ENCODE measurements at regions not wholly inside any gene's neighbourhood (a gene's known extent, or its start where the extent isn't known, plus 50 kb on each side); places are given as distances from the start of the nearest gene placed in this dataset.
"Not testable (repeated sequence)": the region's sequence is repeated elsewhere in the genome, so short reads cannot be mapped to it uniquely, and the experiment has no call there.

DNA sequence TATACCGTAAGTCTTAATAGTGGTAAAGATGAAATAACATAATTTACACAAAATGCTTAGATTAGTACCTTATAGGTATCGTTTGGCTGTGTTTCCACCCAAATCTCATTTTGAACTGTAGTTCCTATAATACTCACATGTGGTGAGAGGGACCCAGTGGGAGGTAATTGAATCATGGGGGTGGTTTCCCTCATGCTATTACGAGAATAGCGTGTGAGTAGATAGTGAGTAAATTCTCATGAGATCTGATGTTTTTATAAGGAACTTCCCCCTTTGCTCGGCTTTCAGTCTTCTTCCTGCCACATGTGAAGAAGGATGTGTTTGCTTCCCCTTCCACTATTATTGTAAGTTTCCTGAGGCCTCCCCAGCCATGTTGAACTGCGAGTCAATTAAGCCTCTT is 426.3 kb upstream of the POT1 start:
- no peak for DNase-seq

DNA sequence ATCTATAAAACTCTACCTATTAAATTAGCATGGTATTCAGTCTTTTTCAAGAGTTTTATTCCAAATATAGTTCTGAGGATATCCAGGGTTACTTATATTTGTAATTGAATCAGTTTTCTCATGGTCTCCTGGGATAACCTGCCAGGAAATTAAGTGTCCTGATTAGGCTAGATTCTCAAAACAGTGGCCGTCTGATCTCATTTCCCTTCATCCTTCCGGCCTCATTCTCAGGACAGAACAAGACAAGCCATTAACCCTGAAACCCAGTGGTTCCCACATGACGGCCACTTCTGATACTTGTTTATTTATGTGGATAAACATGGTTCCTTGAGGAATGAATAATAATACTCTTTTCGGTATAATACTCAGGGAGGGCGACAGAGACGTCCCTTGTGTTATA is 417.6 kb upstream of the POT1 start:
- no peak for DNase-seq

DNA sequence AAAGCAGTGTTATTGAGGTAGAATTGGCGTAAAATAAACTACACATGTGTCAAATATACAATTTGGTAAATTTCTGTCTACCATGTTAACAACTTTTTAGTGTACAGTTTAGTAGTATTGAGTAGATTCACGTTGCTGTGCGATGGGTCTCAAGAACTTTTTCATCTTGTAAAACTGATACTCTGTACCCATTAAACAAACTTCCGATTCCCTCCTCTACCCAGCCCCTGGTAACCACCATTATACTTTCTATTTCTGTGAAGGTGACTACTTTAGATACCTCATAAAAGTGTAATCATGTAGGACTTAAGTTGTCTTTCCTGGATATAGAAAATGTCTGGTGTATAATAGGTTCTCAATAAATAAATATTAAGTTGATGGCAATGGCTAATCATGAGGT is 408.5 kb upstream of the POT1 start:
- DNase-seq, result no peak

DNA sequence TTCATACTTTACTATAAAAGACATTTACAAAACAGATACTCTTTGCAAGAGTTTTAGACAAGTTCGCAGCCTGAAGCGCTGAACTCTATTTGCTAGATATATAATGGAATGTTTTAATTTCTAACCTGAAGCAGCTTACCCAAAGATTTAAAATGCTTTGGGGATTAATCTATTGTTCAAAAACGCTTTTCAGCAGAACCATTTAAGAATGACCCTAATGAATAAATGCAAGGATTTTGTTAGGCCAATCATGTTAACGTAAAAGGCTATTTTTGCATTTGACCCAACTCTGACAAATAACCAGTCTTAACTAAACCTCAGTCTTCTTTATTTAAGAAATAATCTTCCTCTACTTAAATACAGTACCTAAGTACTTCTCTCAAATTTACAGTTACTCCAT is 406.7 kb upstream of the POT1 start:
- no peak for DNase-seq

DNA sequence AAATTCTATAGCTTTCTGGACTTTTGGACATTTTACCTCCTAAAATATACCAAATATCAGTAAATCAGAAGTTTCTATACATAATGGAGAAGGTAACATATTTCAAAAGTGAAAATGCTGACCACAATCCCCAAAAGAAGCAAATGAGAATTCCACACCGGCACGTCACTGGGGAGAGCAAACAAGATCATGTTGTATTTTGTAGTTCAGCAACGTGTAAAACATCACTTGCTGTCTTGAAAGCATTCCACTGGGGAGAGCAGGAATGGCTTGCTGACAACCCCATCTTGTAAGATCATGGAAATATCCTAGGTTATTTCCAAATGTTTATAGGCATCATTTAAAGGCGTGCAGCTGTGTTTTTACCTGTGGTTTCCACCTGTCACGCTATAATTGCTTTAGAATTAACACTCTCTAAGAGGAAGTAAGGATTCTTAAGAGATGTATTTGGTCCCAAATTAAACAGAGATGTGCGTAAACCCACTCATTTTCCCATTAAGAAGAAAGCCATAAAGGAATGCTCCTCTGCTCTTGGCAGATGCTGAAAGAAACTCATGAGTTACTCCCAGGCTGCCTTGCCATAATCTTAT is 397.1 kb upstream of the POT1 start:
- no peak for DNase-seq

DNA sequence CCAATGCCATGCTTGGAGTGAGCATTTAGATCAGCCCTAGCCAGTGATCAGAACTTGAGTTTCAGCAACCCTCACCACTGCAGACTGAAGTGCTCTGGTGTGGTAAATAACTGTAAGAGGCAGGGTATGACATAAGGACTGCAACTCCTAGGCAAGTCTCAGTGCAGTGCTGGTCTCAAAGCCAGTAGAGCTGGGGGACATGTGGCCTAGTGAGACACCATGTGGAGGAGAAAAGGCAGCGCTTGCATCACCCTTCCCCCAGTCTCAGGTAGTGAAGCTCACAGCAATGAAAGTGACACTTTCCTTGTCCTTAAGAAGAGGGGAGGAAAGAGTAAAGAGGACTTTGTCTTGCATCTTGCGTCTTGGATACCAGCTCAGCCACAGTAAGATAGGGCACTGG is 386.8 kb upstream of the POT1 start:
- no peak for DNase-seq

DNA sequence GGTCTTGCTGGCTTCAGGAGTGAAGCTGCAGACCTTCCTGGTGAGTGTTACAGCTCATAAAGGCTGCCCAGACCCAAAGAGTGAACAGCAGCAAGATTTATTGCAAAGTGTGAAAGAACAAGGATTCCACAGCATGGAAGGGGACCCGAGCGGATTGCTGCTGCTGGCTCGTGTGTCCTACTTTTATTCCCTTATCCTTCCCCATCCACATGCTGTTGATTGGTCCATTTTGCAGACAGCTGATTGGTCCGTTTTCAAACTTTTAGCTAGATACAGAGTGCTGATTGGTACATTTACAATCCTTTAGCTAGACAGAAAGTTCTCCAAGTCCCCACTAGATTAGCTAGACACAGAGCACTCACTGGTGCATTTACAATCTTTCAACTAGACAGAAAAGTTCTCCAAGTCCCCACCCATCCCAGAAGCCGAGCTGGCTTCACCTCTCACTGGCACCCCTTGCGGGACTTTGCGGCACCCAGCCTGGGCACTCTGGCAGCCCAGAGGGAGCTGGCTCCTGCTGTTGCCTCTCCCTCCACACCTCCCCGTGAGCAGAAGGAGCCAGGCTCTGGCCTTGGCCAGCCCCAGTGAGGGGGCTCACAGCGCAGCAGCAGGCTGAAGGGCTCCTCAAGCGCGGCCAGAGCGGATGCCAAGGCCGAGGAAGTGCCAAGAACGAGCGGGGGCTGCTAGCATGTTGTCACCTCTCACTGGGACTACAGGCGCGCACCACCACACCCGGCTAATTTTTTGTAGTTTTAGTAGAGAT is 369.6 kb upstream of the POT1 start:
- no peak for DNase-seq

DNA sequence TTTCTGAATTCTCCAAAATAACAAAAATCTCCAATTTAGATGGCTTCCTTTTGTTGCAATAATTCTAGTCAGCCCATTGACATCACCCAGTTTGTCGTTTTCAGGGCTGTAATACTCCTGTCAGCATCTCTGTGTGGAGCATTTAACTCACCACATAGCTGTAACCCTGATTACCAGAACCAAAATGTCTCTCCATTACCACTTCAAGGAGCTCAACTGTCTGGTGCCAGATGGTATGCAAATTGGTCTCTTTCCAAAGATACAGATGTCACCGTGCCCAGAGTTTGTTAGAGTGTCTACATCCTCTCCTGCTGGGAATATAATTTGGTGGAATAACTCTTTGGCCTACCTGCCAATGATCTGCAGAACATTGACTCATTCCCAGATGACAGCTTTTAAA is 350.3 kb upstream of the POT1 start:
- DNase-seq, result no peak

DNA sequence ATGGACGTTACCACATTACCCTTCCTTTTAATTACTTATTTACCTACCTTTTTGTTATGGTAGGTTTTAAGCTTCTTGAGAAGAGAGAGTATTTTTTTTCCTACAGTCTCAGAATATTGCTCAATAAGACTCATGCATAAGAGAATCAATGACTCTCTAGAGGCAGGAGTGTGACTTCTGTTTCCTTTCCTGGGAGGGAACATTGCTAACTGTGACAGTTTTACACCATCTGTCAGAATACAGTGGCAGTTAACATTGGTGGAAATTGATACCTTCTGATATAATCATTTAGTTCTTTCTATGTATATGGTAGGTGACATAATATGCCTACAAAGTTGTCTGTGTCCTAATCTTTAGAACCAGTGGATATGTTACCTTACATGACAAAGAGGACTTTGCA is 348.7 kb upstream of the POT1 start:
- no peak for DNase-seq

DNA sequence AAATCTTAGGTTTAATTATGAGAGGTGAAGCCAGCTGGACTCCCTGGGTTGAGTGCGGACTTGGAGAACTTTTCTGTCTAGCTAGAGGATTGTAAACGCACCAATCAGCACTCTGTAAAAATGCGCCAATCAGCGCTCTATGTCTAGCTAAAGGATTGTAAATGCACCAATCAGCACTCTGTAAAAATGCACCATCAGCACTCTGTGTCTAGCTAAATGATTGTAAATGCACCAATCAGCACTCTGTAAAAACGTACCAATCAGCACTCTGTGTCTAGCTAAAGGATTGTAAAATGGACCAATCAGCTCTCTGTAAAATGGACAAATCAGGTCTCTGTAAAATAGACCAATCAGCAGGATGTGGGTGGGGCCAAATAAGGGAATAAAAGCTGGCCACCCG is 345.1 kb upstream of the POT1 start:
- not testable (repeated sequence) for DNase-seq

DNA sequence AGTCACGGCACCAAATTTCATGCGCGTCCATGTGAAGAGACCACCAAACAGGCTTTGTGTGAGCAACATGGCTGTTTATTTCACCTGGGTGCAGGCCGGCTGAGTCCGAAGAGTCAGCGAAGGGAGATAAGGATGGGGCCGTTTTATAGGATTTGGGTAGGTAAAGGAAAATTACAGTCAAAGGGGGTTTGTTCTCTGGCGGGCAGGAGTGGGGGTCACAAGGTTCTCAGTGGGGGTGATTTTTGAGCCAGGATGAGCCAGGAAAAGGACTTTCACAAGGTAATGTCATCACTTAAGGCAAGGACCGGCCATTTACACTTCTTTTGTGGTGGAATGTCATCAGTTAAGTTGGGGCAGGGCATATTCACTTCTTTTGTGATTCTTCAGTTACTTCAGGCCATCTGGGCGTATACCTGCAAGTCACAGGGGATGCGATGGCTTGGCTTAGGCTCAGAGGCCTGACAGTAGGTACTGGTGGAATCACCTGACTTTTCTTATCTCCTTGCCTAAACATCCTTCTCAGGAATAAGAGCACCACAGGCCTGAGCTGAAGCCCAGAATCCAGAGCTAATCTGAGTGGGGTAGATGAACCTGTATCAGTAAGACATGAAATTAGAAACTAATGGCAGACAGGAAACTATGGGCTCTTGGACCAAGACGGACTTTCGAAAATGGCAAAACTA is 334.7 kb upstream of the POT1 start:
- DNase-seq, result not testable (repeated sequence)

DNA sequence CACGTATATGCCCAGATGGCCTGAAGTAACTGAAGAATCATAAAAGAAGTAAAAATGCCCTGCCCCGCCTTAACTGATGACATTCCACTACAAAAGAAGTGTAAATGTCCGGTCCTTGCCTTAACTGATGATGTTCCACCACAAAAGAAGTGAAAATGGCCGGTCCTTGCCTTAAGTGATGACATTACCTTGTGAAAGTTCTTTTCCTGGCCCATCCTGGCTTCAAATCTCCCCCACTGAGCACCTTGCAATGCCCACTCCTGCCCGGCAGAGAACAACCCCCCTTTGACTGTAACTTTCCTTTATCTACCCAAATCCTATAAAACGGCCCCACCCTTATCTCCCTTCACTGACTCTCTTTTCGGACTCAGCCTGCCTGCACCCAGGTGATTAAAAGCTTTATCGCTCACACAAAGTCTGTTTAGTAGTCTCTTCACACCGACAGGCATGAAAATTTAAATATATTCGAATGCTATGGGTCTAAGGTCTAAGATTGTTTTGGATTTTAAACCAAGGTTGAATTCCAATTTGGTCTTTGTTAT is 329.3 kb upstream of the POT1 start:
- DNase-seq, result not testable (repeated sequence)

DNA sequence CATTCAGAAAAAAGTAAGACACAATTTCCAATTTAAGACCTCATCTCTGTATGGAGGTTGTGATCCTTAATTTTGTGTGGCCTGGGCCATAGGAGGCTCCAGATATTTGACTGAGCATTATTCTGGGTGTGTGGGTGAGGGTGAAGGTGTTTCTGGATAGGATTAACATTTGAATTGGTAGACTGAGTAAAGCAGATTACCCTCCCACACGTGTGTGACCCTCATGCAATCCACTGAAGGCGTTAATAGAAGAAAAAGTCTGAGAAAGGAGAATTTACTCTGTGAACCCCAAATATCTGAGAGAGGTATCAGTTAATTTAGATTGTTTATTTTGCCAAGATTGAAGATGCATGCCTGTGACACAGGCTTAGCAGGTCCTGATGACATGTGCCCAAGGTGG is 328.0 kb upstream of the POT1 start:
- no peak for DNase-seq

DNA sequence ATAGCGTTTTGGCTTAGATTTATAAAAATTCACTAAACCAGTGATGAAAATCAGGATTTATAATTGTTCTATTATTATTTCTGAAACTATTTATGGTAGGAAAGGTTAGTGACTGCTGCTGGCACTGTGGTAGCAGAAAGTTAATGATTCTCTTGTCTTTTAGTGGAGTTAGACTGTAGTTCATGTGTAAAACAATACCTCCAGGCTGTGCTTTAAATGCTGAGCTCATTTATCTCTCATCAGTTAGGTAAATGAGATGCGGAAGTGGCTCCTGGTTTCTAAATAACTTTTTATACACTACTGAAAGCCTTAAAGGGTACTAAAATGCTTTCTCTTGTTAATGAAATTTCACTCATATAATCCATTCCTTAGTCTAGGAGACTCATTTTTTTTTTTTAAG is 326.8 kb upstream of the POT1 start:
- no peak for DNase-seq

DNA sequence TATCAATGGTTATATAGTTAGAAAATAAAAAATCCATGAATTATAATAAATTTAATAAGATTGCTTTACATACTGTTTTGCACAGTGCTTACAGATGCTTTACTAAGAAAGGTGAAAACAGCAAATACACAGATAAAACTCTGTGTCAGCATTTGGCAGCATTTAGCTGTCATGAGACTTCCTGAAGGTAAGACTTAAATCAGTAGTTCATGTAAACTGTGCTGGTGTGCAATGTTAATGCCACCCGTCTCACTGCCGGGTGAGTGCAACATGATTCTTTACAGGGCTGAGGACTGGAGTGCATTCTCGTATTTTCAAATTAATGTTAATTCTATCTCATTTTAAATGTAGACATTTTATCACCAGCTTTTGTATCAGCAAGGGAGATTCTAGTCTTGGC is 326.2 kb upstream of the POT1 start:
- no peak for DNase-seq

DNA sequence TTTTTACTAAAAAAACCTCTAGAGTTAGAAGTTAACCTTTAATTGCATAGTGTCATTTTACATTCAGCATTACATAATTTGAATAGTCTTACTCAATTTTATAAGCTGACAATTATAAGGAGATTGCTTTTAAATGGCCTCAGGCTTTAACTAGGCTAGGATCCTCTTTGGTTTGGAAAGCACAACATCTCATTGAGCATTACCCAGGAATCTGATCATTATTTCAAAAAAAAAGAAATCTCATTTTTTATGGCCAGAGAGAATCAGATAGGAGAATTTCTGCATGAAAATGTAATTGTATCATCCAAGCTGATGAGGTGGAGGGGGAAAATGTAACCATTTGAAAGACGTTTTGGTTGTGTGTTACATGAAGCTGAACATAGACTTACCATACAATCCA is 324.9 kb upstream of the POT1 start:
- no peak for DNase-seq

DNA sequence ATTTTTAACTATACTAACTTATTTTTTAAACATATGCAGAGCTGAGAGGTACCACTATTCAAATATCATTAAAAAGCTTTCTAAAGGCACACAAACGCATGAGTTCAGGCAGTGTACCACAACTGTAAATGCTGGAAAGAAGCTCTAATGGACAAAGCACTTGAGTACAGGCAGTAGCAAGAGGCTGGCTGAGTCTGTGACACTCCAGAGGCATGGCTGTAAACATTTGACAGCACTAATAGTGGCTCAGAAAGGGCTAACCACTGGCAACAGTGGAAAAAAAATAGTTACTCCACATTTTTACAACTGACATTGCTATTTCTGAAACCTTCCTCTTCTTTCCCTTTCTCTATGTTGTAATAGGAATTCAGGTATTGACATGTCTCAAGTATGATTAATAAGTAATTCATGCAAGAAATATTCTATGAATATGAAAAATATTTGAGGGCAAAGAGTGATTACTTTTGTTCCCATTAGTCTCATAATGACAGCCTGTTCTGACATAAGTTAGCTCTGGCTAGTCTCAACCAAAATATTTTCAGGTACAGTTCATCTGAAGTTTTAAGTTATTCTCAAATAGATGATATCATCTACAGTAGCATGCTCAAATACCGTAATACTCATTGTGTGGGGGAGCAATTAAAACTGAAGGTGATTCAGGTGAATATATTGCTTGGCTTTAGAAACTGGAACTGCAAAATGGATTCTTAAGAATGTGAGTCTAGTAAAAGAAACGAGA is 324.0 kb upstream of the POT1 start:
- DNase-seq, result no peak

DNA sequence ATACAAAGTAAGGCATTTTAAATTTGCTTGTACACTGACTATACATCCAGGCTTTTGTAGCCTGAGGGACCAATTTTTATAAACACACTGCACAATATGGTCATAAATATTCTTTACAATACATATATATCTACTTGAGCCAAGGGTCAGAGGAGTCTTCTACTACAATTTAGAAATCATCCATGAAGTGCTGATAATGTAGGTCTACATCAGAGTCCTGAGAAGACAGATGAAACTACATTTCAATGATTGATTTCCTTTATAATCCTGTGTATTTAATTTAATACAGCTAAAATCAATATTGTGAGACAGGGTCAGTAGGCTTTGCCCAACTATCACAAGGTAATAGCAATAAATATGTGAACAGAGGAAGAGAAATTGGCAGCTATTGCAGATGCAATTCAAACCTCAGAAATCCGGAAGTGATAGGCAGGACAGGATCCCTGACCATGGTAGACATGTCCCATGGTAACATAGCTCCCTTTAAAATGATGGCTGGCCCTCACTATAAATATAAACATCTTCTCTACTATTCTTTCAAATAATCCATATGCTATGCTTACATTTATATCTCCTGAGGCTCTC is 318.0 kb upstream of the POT1 start:
- DNase-seq, result no peak

DNA sequence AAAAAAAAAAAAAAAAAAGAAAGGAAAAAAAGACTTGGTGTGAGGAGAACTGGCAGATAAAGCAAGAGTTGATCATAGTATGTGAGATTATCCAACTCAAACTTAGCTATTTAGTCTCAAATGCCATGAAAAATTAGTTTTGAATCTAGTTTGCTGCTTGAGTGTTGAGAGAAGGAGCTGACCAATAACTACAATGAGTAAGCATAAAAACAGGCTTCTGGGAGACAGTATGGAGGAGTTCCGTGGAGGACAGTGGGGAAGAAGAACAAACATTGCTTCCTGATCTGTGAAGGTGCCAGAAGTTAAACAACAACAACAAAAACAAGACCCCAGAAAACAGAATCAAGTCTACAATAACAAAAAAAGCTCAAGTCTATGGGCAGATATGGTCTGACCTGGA is 317.1 kb upstream of the POT1 start:
- no peak for DNase-seq

DNA sequence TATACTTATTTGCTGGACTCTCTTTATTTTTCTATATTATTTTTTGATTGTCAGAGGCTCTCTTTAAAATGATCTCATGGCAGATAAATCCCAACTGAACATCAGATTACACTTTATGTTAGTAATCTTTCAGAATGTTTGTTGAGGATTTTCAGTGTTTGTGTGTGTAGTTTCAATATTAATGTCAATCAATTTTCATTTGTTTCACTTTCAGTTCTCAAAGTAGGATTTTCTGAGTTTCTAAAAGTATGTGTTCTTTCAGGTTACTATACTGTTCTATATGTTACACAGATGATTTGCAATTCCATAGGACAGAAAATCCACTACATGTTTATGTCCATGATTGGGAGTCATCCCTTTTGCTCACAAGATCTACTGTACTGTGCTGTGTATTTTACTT is 311.9 kb upstream of the POT1 start:
- no peak for DNase-seq

DNA sequence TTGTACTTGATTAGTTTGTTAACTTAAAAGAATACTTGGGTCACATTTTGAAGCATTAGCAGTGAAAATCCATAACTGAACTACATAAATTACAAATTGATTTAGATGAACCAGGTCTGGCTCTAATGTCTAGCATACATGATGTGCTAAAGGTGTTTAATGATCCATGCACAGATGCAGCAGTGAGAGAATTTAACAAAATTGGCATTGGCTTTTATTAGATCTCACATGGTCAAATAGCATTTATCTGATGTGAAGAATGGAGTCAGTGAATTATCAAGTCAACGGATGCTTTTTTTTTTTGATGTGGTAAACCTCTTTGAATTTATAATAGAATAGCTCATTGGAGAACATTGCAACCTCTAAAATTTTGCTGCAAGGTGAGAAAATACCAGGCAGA is 293.0 kb upstream of the POT1 start:
- no peak for DNase-seq

DNA sequence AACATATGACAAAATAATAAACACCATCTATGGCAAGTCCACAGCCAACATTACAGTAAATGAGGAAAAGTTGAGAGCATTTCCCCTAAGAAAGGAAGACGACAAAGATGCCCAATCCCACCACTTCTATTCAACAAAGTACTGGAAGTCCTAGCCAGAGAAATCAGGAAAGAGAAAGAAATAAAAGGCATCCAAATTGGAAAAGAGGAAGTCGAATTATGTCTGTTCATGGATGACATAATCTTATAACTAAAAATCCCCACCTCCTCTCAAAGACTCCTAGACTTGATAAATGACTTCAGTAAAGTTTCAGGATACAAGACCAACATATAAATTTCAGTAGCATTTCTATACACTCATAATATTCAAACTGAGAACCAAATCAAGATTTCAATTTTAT is 288.5 kb upstream of the POT1 start:
- DNase-seq, result no peak

DNA sequence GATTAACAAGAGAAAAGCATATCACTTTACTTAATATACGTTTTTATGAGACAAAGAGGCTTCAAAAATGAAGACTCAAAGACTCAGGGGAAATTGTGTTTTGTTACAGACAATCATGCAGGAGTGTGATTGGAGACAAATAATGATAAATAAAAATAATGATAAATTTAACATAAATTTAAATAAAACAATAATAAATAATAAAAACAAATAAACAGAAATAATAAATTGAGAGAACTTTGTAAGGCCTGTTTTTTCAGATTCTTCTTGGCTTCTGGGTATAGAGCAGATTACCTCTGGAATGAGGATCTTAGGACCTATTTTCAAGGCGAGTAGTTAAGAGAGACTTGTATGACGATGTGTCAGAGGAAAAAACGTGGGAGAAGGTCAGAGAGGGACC is 271.4 kb upstream of the POT1 start:
- DNase-seq, result no peak
